ENCODE measurements at regions not wholly inside any gene's neighbourhood (a gene's known extent, or its start where the extent isn't known, plus 50 kb on each side); places are given as distances from the start of the nearest gene placed in this dataset.

DNA sequence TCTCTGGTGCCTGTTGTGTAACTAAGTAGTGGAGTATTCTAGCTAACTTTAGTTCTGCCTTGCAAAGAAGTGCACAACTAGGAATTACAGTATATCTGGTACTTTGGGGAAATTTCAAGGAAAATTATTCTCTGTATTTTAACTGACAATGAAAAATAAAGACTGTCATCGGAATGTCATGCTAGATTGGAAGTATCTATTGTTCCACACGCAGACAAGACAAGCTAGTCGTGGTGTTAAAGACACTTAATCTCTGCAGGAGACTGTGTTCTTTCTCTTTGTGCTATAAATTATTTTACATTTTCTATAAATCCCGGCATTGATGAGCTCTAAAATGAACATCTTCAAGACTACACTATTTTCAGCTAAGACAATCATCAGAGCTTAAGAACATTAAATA, 1068.8 kb upstream of the ADGRL4 start:
- no peak for DNase-seq

DNA sequence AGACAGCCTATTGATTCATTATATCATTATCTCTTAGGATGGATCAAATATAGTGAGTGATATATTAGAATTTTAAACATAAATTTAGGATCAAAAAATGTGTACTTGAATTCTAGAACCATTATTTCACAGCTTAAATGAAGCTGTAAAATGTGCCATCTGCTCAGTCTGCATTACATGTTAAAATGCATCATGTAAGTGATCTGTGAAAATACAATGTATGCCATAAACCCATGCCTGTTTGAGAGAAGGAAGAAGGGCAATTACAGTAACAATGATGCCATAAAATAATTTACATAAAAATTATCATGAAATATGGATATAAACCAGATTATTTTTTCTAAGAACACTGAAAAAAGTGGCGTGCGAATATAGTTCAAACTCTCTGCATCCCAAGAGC, 1066.0 kb upstream of the ADGRL4 start:
- no peak for DNase-seq

DNA sequence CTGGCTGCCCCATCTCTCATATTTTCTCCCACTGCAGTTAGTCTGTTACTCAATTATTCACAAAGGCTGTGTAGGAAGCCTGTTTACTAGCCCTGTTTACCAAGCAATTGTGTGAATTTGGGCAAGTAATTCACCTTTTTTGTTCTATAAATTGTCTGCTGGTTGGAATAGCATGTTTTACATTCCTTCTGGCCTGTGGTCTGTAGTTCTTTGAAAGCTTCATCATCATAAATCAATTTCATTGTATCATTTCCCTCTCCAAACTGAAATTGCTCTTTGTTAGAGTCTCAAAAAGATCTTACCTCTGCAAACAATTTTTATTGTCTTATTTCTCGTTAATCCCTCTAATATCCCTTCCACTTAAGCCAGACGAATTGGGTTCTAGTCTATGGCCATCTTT, 1059.5 kb upstream of the ADGRL4 start:
- DNase-seq = no peak

DNA sequence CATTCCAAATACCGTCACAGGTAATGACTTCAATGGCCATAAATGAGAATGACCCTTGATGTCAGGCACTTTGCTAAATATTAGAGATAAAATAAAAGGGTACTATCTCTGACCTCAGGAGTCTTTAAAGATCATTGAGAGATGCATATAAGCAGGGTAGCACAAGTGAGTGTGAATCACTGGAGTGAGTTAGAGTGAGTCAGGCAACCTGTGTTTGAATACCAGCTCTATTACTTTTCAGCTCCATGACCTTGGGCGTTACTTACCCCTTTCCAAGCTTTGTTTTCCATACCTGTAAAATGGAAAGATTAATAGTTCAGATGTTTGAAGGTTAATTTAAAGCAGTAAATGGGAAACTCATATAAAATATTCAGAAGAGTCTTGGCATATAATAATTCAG, 1058.0 kb upstream of the ADGRL4 start:
- no peak for DNase-seq

DNA sequence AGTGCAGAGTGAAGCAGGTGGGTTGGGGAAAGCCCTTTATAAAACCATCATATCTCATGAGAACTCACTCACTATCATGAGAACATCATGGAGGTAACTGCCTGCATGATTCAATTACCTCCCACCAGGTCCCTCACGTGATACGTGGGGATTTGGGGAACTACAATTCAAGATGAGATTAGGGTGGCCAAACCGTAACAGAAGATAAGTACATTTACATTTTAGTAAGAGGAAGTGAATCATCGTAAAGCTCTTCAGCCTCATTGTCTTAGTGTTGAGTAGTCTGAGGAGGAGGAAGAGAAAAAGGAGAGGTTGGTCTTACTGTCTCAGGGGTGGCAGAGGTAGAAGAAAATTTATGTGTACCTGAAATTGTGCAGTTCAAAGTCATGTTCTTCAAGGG, 1053.4 kb upstream of the ADGRL4 start:
- no peak for DNase-seq

DNA sequence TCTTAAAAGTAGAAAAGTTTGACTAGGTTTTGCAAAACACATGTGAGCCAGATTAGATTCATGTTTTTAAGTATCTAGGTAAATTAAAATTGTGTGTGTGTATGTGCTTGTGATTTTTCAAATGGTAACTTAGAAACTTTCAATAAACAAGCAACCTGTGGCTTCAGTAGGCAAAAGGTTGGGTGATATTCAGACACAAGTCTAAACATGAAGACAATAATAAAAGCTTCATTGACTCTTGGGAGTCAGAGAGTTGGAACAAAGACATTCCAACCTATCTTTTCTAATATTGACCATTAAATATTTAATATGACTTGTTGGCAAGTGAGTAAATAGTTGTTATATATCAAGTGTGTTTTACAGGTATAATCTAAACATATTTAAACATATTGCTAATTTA, 1049.6 kb upstream of the ADGRL4 start:
- DNase-seq = no peak

DNA sequence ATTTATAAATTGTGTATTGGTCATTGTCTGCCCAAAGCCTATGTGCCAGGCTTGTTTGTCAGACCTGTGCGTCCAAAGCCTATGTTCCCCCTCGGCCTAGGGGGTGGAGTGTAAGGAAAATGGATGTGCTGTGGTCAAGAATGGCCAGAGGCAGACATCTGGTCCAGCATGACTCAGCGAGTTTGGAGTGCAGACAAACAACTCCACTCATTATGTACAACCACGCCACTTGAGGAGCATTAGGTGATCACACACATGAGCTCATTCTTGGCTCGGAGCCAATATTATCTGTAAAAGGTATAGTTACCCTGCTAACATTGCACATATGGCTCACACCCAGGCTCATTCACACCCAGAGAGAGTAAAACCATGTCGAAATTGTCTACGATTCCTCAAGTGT, 1047.6 kb upstream of the ADGRL4 start:
- no peak for DNase-seq

DNA sequence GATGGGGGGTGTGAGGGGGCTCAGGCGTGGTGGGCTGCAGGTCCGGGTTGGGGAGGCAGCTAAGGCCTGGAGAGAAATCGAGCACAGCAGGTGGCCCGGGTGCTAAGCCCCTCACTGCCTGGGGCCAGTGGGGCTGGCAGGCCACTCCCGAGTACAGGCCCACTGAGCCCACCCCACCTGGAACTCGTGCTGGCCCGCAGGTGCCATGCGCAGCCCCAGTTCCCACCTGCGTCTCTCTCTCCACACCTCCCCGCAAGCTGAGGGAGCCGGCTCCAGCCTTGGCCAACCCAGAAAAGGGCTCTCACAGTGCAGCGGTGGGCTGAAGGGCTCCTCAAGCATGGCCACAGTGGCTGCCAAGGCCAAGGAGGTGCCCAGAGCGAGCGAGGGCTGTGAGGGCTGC, 1047.1 kb upstream of the ADGRL4 start:
- DNase-seq = no peak

DNA sequence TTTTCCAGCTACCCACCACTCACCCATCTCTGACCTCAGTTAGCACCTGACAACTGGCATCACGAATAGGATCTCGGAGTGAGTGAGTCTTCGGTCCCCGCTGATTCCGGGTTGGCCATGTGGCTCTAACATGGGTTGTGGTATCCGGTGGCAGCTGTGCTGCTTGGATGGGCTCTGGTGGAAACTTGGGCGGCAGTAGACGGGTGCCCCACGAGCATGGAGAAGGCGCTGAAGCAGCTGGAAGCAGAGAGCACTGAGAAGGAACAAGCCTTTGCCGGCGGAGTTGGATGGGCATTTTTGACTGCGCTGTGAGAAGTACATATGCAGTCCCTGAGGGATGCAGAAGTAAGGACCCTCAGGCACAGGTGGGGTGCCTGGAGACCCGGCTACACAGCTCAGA, 1044.0 kb upstream of the ADGRL4 start:
- no peak for DNase-seq

DNA sequence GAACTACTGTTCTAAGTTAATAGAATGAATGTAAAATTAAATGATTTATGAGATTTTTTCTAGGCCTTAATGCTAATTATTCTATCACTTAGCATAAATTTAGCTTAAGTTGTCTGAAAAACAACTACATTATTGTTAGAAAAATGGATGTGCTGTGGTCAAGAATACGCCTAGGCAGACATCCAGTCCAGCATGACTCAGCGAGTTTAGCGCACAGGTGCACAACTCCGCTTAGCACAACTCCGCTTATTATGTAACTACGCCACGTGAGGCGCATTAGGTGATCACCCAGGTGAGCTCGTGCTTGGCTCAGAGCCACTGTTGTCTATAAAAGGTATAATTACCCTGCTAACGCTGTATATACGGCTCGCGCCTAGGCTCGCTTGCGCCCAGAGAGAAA, 1043.6 kb upstream of the ADGRL4 start:
- DNase-seq = no peak

DNA sequence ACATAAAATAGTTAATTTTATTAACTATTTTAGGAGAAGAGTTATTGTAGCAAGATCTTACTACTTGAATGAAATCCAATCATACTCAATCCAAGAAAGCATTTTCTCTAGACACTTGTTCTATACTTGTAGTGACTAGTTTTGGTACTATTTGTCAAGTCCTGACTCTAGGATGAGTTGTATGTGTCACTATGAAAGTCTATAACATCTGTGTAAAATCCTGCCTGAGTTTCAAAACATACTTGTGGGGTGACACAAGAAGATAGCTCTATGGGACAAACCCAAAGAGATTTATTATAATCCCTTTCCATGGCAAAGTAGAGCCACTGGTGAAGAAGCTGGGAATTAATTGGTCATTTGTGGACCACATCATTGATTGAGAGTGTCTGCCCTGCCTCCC, 1042.2 kb upstream of the ADGRL4 start:
- no peak for DNase-seq

DNA sequence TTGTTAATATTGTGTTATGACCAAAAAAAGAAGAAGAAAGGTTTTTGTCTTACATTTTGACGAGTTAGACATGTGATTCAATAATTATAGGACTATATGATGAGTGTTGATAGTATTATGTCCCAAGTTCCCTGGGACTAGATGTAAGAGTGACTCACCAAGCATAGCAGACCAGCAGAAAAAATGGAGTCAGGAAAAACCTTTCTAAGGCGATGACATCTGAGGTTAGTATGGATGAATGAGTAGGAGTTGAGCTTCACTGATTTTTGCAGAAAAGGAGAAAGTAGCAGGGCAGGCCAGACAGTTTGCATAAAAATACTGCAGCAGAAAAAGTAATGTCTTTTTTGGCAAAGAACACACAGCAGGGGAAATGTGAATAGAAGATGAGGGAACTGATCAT, 1041.3 kb upstream of the ADGRL4 start:
- DNase-seq = no peak

DNA sequence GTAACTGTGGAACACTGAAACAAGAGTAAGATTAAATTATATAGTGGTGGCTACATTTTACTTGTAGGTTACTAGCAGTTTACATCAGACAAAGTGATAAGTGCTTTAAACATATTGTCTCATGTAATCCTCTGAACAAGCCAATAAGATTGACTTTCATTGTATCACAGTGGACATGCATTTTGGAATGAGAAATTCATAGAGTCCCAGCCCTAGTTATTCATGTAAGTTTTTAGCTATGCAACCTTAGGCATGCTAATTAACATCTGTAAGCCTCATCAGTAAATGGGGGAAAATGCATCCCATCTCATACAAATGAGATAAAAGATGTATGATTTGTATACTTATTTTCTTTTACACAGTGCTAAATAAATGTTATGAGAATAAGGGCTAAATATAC, 1038.1 kb upstream of the ADGRL4 start:
- no peak for DNase-seq

DNA sequence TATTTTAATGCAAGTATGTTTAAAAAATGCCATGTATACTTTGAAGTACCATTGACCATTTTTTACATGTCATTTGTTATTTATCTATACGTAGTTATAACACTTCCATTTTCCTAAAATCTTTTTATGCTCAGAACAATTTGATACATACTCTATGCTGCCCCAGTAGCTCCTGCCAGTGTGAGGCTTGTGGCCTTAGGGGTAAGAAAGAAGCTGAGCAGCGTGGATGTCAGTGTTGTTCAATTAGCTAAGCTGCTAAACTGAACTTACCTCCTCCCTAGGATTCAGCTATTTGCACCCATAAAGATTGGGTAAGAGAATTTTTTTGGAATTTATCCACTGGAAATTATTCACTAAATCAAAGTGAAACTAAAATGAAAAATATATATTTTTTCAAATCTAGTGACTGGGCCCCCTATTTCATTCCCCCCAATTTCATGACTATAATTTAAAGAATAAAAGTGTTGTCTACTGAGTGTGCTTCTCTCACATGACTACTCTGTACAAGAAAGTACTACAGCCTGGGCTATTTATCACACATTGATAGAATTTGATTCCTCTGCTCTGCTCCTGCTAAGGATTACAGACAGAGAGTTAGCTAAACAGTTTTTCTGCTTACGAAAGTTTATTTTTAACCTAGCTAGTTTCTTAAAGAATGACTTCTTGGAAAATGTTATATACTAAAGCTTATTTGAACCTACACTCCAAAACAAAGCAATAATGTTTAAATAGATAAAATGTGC, 1030.3 kb upstream of the ADGRL4 start:
- no peak for DNase-seq

DNA sequence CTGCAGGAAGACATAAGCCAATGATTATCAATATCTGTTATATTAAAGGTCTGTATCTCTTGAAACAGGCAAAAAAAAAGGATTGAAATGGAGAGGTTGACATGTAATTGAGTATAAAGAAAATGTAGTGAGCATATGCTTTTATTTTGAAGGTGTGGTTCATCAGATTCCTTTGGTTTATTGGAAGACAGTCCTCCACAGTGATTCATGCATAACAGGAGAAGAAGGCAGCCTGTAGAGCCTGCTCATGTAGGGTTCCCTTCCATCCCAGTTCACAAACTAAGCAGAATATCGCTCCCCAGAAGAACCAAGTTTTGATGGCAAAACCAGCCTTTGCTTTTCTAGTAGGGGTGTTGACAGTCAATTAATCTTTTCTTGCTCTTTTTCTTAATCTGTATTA, 1016.8 kb upstream of the ADGRL4 start:
- no peak for DNase-seq

DNA sequence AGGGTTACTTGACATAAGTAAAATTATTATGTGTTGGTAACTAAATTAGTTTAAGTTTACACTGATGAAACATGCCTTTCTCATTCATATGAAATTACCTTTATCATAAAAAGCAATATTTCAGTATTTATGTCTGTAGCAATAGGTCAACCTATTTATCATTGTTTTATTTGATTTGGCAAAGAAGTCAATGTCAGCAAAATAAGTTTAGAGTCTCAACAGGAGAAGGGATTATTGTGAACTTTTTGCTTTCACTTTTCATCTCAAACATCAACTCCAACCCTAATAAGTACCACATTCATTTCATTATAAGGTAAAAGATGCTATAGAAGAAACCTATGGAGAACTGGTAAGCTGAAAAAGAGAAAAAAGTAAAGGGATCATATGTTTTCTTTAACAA, 1015.4 kb upstream of the ADGRL4 start:
- no peak for DNase-seq

DNA sequence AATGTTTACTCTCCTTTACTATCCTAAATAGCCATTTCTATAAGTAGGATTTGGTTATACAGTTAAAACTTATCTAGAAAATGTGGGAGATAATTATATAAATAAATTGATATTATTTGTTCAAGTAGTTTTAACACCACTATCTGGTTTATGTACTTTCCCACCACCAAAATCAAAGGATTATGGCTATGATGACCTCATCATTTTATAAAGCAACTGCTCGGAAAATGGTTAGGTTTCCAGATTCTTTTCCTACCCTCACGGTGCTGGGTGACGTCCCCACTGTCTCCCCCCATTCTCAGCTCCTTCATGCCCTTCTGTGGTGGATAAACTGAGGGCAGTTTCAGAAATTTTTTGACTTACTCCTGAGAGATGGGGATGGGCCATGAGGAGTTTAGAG, 1011.8 kb upstream of the ADGRL4 start:
- DNase-seq = no peak

DNA sequence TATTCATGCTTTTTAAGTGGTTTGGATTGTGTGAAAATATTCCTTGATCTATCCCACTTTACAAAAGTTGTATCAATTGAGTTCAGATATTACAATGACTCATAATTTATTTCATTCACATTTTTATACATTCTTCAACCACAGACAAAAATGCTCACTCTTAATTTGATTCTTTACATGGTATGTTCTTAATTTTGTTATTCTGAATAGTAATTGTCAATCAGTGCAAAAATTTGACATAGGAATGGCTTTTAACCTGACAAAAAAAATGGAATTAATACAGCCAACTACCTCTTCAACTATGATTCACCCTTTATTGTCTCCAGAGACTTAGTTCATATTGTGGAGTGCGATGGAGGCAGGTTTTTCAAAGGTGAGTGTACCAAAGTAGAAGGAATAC, 1002.4 kb upstream of the ADGRL4 start:
- DNase-seq = no peak

DNA sequence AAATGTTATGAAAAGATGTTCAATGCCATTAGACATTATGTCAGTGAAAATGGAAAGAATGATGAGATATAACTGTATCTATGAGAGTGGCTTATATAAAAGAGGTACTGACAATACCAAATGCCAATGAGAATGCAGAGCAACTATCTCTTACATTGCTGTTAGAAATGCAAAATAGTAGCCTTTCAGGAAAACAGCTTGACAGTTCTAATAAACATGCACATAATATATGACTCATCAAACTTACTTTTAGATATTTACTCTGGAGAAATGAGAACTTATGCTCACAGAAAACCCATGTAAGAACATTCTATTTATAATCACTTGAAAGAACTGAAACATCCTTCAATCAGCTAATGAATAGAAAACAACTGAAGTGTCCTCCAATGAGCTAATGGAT, 996.7 kb upstream of the ADGRL4 start:
- no peak for DNase-seq

DNA sequence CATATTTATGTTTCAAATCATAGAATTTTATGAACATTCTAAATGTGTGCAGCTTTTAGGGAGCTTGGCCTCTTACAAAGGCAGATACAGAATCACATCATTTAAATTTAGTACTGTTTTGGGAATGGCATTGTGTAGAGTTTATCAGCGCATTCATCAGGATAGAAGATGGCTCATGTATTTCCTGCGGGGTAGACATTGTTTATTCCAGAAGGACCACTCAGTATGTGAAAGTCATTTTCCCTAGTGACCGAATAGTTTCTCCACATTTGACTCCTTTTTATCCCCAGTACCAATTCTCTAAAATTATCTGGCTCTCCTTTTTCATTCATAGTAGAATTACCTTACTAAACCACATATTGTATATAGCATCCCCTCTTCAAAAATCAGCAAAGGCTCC, 981.9 kb upstream of the ADGRL4 start:
- DNase-seq = no peak

DNA sequence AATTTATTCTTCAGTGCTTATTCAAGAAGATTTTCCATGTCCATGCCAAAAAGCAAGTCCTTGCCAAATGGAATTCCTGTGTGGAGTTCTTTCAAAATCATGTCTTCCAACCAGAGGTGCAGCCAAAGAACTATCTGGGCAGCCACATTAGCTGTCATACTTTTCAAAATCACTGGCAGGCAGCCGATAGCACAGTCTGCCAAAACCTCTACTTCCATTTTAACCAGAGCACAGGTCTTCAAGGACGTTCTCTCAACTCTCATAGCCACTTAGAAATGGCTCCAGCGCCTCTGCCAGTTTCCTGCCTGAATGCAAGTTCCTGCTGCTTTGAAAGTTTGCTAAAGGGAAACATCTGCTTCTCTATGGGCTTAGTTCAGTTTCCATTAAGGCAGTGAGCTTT, 975.7 kb upstream of the ADGRL4 start:
- DNase-seq = no peak

DNA sequence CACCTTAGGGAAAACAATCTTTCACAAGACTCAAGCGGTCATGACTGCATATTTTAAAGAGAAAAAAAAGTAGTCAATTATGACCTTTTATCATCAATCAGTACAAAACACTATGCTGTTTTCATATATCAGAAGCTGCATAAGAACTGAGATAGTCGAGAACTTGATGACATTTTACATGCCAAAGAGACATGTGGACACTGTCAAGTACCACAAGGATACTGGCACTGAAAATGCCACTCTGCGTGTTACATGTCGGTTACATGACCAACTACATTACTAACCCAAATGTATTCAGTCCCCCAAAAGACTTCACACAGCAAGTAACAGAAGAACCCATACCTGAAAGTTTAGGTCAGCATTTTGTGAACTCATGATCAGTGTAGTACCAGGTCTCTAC, 975.0 kb upstream of the ADGRL4 start:
- DNase-seq = no peak

DNA sequence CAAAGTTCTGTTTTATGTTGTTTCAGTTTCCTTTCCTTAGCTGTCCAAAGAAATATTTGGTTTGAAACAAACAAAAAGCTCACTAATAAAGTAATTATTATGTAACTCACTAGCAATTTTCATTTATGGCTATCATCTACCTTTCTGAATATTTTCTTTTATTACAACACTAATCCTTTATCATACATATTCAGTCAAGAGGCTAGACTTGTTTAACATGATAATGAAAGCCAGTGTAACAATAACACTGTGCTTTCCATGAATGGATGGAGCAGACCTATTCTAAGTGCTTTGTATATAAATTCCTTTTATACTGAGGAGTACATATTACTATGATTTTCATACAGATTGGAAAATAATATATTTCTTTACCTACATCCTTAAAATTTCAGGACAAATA, 972.8 kb upstream of the ADGRL4 start:
- DNase-seq = no peak

DNA sequence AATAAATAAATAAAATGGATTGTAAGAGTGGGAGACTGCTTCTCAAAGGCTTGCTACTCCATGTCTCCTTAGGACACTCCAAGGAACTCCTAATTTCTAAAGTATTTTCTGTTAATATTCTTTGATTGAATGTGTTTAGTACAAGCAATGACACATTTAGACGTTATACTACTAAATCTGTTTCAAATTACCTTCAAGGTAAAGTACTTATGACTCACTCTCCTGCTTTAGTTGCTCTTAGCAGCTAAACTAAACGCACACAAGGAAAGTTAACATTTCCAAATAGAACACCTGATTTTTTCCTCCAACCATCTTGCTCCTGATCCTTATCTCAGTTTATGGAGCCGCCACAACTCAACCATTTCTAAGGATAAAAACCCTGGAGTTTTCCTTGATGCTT, 969.8 kb upstream of the ADGRL4 start:
- no peak for DNase-seq

DNA sequence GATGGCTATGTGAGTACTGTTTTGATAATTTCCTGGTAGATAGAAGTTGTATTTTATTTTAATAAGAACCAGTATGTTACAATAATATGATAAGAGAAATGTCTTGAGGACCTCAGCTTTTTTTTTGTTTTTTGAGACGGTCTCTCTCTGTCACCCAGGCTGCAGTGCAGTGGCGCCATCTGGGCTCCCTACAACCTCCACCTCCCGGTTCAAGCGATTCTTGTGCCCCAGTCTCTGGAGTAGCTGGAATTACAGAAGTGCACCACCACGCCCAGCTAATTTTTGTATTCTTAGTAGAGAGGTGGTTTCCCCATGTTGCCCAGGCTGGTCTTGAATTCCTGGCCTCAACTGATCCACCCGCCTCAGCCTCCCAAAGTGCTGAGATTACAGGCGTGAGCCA, 968.1 kb upstream of the ADGRL4 start:
- no peak for DNase-seq

DNA sequence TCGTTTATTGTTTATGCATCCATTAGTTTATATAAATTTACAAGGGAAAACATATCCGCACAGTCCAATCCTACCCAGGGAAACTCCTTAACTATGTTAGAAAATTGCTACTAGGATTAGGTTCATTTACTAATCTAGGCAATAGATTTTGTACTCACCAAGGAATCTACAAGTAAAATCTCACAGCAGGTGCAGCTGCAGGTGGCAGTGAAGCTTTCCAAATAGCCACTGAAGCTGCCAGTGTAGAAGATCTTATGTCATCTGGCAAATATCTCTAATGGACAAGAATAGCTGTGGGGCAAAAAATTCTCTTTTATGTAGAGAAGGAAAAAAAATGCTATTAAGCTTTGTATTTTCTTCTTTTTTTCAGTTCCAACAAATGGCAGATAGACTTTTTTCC, 963.4 kb upstream of the ADGRL4 start:
- no peak for DNase-seq

Data from NCI-H1694 (cell line).